ENCODE measurements at regions not wholly inside any gene's neighbourhood (a gene's known extent, or its start where the extent isn't known, plus 50 kb on each side); places are given as distances from the start of the nearest gene placed in this dataset.
A peak's percentile ranks its signal among the peaks of the same experiment; 100 is the strongest.
"Not testable (repeated sequence)": the region's sequence is repeated elsewhere in the genome, so short reads cannot be mapped to it uniquely, and the experiment has no call there.

DNA sequence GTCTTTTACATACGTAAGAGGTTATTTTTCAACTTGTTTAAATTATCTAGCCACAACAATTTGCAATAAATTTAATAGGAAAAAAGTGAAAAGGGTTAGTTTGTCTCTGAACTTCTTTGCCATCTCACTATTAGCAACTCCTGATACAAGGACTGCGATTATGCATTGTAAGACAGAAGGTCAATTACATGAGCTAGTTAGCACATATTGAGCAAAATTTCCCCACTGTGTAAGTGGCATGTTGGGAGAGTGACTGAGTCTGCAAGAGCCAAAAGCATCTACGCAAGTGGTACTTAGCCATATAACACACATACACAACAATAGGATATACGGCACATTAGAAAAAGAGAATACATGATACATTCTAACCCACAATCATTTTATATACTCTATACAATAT lies 927.2 kb downstream of the STPG2 start:
- DNase-seq (ENCODE audit: low spot score): no peak

DNA sequence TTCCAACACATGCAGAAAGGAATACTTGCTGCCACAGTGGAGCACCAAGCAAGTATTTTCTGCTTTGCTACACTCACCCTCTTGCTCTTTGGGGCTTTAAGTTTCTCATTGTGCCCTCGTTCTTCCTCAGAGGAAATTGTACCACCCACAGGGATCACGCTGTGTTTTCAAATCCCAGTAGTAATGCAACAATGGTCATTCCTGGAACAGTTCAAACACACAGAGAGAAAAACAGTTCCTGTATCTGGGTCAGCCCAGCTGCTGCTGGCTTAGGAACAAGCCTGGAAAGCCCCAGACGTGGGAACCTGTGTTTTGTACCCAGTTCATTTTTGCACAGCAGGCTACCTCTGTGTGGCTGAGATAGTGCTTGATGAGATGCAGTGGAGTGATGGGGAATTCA lies 907.8 kb downstream of the STPG2 start:
- no peak for DNase-seq (ENCODE audit: low spot score)

DNA sequence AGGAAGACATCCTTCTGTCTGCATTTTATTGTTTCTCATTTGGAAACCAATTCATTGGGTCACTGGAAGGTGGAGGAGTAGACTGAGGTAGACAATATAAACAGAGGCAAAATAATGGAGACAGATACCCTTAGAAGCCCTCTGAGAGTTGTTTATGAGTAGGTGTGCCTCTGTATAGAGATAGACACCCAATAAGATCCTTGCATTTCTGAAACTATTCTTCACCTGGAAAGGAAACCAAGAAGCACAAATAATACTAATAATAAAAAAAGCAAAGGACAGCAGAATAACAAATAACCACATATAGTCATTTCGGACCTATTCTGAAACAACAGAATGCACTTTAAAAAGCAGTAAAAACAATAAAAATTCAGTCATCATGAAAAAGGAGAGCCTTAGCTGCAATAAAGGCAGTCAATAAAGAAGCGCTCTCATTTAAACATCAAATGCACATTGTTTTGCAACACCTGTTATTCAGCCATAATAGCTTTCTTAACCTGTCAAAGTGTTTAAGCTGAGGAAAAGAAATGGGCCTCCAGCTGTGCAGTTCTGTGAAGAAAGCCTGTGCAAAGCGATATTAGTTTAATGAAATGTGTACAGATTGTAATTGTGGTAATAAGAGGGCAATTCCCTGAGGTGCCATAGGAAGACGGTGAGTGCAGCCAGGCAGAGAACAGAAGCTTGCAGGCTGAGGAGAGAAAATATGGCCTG lies 904.2 kb downstream of the STPG2 start:
- DNase-seq (ENCODE audit: low spot score): no peak

DNA sequence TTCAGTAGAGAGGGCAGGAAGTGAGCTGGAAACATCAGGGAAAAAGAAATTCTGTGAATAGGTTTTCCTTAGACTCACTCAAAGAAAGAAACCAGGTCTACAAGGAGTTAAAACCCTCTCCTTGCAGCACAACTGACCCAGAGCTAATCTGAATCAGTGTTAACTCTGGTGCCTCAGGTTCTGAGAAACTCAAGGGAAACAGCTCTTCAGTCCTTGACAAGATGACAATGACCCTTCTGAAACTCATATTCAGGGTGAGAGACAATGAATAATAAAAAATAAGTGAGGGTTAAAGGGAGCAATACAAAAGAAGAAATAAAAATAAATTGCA lies 903.6 kb downstream of the STPG2 start:
- no peak for DNase-seq (ENCODE audit: low spot score)

DNA sequence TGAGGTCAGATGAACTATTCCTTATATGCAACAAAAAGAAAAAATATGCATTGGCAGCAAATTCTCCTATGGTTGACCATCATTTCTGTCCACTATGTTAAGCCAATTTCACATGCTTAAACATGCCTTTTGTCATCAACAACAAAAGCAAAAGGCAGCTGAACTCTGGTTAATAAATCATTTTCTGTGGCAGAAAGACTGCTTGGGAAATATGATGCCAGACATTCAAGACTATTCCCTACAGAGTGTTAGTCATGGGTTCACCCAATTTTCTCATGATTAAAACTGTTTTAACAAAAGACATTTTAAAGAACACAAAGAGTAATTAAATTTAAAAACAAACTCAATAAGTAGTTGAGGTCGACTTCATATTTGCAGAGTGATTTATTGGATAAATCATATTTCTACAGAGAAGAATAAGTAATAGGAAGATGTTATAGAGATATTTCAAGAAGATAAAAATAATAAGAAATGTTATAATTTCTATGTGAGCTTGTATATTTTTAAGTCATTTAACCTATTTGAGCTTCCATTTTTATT lies 890.6 kb downstream of the STPG2 start:
- no peak for DNase-seq (ENCODE audit: low spot score)

DNA sequence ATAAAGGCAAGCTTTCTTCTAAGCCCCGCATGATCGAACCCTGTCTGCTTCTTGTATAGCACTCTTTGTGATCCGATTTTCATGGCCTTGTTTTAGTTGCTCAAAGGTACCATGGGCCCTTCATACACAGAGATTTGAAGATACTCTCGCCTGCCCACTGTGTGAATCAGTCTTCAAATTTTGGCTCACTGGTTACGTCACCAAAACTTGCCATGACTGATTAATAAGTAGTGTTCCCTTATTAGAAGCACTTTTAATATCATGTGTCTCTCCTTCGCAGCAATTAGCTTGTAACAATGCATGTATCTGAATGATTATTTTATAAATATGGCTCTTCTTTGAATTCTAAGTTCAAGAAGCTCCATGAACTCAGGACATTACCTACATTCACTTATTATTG lies 880.5 kb downstream of the STPG2 start:
- no peak for DNase-seq (ENCODE audit: low spot score)

DNA sequence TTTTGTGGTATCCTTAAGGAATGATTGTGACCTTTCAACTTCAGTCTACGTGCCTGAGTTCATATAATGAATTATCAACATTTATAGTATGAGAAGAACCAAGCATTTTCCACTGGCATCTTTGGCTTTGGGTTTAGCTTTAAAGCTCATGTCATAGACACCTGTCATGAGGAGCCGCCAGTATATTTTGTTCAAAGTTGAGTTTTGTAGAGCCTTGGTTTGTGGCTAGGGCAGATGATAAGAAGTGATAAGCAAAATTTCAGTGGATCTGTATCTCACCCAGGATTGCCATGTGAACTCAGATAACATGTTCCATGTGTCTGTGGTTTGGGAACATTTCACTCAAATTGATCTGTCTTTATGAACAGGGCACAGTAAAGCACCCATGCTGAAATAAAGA lies 873.2 kb downstream of the STPG2 start:
- DNase-seq (ENCODE audit: low spot score): no peak

DNA sequence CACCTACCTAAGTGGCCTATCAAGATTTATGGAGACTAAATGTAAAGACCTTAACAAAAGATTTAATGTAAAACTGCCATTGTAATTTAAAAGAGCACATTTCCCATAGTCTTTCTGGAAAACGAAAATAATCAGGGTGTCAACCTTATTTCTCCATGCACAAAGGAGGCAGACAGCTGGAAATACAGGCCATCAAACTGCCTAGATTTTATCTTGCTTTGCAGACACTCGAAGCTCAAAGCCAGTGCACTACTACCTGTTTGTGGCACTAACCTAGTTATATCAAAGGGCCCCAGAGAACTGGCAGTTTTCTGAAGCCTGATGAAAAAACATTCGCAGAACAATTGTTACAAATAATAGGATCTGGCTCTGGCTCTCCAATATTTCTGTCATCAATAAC lies 863.9 kb downstream of the STPG2 start:
- DNase-seq (ENCODE audit: low spot score): no peak

DNA sequence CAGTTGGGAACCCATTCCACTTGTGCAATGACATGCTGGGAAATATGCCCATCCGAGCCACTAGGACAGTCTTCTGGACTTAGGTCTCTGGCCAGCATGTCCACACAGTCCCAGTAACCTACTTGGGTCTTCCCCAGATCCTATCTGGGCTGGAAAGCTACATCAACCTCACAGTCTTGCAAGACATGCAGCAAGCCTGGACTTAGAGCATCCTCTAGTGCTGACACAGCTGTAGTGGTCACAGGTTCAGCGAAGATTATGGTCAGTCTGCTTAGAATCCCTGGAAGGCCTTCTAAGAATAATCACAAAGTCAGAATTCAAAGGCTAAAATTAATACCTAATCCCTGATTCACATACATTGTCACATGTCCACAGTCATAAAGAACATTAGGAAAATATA lies 842.7 kb downstream of the STPG2 start:
- no peak for DNase-seq (ENCODE audit: low spot score)

DNA sequence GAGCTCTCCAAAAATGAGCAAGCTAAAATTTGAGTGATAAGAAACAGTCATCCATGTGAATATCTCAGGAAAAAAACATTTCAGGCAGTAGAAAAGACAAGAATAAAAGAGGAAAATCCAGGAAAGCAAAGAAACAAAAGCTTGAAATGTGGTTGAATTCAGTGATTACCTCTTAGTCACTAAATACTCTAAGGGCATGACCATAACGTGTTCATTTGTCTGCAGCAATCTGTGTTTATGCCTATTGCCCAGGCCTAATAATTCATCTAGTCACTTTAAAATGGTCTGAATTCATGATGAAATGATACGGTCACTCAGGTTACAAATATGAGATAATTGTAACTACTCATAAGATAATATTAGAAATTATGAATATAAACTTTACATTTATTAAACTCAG lies 837.9 kb downstream of the STPG2 start:
- DNase-seq (ENCODE audit: low spot score): no peak

DNA sequence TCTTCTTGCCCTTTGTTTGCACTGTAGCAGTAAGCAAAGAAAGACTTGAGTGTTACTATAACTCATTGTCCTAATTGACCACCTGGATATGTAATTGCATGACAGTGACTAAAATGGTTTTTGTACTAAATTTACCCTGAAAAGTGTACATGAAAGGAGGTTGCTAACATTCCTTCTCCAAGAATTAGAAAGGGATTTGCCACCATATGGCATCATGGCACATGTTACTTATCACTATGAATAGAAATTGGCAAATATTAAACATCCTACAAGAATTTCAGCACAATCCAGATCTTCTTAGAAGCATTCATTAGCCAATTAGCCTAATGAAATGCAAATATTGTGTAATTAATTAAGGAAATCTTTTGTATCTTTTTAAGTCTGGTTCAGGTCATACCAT lies 834.2 kb downstream of the STPG2 start:
- no peak for DNase-seq (ENCODE audit: low spot score)

DNA sequence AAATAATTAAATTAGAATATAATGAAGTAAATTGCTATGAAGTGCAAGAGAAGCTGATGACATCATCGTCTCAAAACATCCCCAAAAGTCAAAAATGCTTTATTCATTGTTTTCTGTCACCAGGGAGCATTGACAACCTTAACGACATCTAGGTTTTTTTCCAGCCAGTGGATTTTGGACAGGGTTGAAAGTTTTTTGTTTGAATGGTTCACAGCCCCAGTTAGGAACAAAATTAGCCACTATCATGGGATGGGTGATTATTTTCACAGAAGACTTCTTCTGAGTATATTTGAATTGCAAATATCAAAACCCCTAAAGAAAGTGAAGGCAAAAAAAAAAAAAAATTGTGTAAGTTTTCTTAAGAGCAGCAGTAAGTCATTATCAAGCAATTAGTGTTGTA lies 826.1 kb downstream of the STPG2 start:
- no peak for DNase-seq (ENCODE audit: low spot score)

DNA sequence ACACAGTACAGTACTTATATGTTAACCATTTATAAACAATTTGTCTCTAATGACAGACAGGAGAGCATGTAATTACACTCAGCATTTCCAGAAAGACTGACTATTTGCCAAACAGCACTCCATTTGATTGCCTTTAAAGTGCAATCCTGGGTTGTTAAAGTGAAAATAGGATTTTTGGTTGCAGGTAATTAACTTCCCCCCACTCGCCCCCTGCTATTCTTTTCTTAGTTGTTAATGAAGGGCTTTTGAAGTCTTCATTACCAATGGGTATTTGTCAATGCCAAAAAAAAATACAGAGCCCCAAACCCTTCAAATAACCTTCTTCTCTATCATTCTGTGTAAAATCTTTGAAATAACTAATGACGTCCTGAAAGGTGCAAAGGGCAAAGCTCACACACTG lies 825.6 kb downstream of the STPG2 start:
- DNase-seq (ENCODE audit: low spot score): no peak

DNA sequence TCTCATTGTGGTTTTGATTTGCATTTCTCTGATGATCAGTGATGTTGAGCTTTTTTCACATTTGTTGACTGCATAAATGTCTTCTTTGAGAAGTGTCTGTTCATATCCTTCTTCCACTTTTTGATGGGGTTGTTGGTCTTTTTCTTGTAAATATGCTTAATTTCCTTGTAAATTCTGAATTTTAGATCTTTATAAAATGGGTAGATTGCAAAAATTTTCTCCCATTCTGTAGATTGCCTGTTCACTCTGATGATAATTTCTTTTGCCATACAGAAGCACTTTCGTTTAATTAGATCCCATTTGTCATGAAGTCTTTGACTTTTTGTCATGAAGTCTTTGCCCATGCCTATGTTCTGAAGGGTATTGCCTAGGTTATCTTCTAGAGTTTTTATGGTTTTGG lies 817.5 kb downstream of the STPG2 start:
- not testable (repeated sequence) for DNase-seq (ENCODE audit: low spot score)

DNA sequence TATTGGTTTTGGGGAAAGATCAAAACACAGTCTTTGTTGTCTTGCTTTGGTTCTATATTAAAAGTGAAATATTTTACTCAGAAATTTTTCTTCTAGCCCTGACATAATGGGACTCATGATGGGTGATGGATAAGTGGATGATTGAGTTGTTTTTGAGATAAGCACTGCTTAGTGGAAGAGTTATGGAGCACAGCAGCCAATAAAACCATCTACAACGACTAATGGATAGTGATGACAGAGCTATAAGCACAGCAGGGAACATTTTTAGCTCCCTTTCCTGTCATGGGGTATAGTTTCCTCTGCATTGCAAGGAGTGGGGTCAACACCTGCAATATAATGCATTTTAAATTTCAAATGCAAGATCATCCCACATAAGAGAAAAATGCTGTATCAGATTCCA lies 812.4 kb downstream of the STPG2 start:
- DNase-seq (ENCODE audit: low spot score): no peak

DNA sequence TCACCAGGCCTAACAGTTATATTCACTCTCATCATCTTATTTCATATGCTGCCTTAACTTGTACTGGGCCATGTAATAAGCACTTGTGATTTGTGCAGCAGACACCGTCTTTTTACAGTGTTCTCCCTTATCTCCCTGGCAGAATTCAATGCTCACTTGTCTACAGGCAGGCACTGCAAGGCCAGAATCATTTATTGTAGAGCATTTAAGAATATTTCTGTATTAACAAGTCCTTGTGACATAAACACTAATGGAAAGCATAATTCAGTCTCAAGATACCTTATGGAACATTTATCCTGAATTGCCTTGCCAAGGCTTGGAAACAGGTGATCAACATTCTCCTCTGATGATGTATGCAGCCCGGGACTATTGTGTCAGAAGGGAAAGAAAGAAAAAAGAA lies 808.9 kb downstream of the STPG2 start:
- no peak for DNase-seq (ENCODE audit: low spot score)

DNA sequence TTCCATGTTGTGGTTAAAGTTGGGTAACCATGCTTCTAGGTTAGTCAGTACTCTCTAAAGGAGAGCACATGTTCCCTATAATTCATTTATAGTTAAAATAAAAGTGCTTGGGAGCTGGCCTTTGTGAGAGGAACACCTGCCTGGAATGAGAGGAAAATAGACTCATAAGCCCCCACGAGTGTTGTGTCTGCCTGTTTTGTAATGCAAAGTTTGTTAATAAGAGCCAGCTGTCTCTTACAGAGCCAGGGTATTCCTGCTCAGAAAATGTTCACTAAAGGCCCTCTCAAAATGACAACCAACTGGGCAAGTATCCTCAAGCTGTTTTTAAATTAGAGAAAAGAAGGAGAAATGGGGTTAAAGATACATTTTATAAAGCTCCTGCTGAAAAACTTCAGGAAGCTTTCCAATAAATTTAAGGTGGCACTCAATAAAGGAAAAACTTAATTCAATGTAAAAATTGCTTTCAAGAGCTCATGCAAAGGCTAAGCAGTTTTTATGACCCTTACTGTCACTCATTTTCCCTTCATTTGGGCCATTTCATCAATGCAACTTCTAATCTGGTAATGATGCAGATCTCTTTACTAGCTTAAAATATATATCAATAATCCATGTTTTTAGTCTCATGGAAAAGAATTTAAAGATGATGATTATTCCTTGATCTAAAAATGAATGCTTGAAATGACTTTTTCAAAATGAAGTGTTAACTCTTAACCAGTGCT lies 793.6 kb downstream of the STPG2 start:
- no peak for DNase-seq (ENCODE audit: low spot score)

DNA sequence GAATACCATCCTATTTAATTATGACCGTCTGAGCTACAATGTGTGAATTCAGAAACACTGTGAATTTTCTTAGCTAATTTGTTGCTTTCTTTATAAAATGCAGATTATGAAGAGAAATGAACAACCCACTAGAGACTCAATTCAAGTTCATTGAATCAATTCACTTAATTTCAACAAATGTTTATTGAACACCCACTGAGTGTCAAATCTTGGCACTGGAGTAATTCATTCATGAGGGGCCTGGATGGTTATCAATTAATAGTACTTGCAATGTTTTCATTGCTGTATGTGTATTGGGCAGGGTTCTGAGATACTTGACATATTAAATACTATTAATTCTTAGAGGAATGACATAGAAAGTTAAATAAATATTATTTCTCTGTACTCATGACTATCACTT lies 789.4 kb downstream of the STPG2 start:
- no peak for DNase-seq (ENCODE audit: low spot score)

DNA sequence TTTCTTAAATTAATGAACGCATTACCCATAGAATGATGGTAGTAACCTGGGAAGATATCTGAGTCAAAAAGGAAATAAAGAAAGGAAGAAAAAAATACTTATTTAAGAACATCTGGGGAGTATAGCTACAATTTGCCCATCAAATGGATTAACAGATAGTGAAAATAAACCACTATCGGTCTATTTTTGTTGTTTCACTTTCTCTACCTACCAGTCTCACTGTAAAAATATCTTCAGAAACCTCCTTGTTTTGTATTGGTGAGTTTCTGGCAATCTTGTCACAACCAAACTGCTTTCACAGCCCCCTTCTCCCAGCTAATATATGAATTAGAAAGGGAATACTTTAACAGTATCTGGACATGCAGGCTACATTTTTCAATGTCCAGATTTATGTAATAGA lies 783.5 kb downstream of the STPG2 start:
- no peak for DNase-seq (ENCODE audit: low spot score)

DNA sequence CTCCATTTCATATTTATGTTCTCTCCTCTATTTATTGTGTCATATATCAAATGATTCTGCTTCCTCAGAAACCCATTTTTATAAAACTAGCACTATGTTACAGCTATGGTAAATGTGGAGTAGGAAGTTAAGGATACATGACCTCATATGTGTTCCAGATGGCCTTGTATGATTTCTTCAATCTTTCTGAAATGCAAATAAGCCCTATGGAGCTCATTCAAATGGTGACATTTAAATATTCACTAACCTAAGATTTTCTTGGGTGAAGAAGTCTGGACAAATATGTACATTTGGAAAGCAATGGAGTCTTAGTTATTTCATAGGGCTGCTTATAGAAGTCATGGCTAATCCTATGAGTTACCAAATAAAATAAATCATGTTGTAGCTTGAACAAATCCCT lies 782.5 kb downstream of the STPG2 start:
- DNase-seq (ENCODE audit: low spot score): no peak

DNA sequence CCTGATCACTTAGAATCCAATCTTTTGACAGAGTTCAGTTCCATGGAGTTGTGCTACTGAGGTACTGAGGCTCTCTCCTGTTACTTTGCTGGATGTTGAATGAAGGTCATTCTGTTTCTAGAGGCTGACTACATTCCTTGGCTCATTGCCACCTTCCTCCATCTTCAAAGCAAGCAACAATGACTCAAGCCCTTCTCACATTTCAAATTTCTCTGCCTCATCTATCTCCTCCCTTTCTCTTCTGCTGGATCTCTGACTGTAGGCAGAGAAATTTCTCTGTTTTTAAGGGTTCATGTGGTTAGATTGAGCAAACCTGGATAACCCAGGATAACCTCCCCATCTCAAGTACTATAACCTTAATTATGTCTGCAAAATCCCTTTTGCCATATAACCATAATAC lies 775.4 kb downstream of the STPG2 start:
- DNase-seq (ENCODE audit: low spot score): peak; percentile 11

DNA sequence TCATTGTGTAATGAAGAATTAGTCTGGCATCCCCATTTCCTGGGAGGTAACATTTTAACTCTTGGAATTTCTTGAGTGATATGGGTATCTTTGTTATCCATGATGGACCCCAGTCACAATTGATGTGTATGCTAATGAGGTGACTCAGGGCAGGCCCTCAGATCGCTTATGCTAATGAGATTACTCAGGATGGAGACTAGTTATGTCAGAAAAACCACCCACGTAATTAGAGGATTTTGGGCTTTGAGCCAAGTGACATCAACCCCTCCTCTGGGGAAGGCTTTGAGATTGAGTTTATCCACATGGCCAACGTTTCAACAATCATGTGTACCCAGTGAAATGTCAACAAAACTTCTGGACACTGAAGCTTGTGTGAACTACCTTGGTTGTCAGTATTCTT lies 772.7 kb downstream of the STPG2 start:
- DNase-seq (ENCODE audit: low spot score): peak; percentile 28

DNA sequence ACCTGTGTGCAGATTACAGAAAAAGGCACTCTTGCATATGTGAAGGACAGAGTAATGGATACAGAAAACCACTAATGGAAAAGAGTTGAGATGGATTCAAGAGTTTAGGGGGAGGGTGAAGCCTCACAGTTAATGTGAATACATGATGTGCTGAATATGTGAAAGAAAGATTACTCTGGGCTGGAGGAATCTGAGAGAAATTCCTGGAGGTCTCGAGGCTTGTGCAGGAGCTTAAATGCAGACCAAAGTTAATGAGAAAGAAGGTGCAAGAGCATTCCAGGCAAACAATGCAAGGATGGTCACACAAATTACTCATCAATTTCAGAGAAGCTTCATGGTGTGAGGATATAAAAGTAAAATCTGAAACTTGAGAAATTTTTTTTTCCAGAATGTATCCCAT lies 768.8 kb downstream of the STPG2 start:
- DNase-seq (ENCODE audit: low spot score): no peak

DNA sequence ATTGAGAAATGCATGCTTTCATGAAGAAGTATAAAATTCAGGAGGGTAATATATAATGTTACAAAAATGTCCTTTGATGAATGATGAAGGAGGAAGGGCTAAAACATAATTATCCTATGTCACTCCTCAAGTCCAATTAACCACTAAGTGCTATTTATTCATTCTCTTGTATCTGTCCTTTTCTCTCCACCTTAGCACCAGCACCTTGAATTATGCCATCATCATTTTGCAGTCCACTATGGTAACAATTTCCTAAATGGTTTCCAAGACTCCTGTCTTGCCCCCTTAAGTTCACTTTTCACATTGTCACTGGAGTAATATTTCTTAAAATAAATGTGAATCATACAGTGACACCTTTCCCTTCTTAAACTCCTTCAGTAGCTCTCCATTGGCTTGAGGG lies 756.3 kb downstream of the STPG2 start:
- DNase-seq (ENCODE audit: low spot score): no peak

Measured in COLO829 (cell line).